Endothelial cell (in vitro differentiated cells): ENCODE measurements at regions not wholly inside any gene's neighbourhood (a gene's known extent, or its start where the extent isn't known, plus 50 kb on each side); places are given as distances from the start of the nearest gene placed in this dataset.

Source experiments
- DNase-seq: peaks from one replicate; pipeline ENCODE4 v3.0.0; 2021; ENCODE audit warnings: low spot score
- H3K27ac Mint-ChIP-seq: one replicate; pipeline ENCODE4 v1.8.0; 2021; ENCODE audit warnings: mixed read lengths, inconsistent platforms; ENCODE audit not compliant: unreplicated experiment
- H3K27me3 Mint-ChIP-seq: one replicate; pipeline ENCODE4 v1.8.0; 2021; ENCODE audit warnings: mild to moderate bottlenecking, moderate library complexity, mixed read lengths, inconsistent platforms; ENCODE audit not compliant: unreplicated experiment
- H3K36me3 Mint-ChIP-seq: one replicate; pipeline ENCODE4 v1.8.0; 2021; ENCODE audit warnings: mild to moderate bottlenecking, low read depth, mixed read lengths, inconsistent platforms; ENCODE audit not compliant: unreplicated experiment
- H3K4me1 Mint-ChIP-seq: one replicate; pipeline ENCODE4 v1.8.0; 2021; ENCODE audit warnings: mild to moderate bottlenecking, mixed read lengths, inconsistent platforms; ENCODE audit not compliant: unreplicated experiment
- H3K4me3 Mint-ChIP-seq: one replicate; pipeline ENCODE4 v1.8.0; 2021; ENCODE audit warnings: mild to moderate bottlenecking, mixed read lengths, inconsistent platforms; ENCODE audit not compliant: unreplicated experiment
- H3K9me3 Mint-ChIP-seq: one replicate; pipeline ENCODE4 v1.8.0; 2021; ENCODE audit warnings: mixed read lengths, inconsistent platforms; ENCODE audit not compliant: unreplicated experiment
- TF ChIP-seq, protein P1 (sequence below): fragments of 200-600 bp; sonication (generic); IDR thresholded peaks from one replicate; pipeline ENCODE4 v1.5.0; 2021; ENCODE audit warnings: antibody characterized with exemption; ENCODE audit not compliant: unreplicated experiment

DNA sequence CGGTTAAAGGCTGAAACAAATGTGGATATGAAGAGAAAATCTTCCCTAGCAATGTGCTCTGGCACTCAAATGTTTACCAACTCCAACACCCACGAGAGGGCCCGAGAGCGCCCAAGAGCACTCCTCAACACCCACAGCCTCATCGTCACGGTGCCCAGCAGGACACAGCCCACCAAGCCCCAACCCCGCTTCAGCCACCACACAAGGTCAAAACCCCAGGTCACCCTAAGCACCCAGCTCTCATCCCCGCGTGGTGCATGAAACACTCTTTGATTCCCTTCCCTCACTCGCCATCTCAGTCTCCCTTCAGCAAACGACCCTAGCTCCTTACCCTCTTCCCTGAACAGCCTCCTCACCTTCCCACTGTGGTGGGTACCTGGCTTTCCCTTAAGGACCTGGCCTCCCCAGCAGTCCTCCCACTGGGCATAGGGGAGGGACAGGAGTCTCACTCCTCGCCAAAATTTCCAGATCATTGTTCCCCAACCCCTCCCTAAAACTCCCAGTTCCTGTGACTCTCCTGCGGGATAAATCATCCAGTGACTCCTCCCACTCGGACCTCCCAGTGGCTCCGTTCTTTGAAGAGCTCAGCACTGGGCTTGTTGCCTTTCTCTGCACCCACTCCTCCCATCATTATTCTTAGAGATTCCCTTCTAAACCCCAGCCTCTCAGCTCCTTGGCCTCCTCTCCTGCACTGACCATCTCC is 170.4 kb upstream of the SYT6 start:
- Mint-ChIP-seq H3K9me3 (peaks cover 3% of the 10 kb centered on the region), H3K4me1 (no peaks in the 10 kb centered on the region), H3K4me3 (no peak overlapping the region), H3K36me3 (peaks cover 4% of the 10 kb centered on the region), H3K27me3 (peaks cover 1% of the 10 kb centered on the region), H3K27ac (no peak overlapping the region)
- DNase-seq: no peak
- TF ChIP-seq, protein P1, sequence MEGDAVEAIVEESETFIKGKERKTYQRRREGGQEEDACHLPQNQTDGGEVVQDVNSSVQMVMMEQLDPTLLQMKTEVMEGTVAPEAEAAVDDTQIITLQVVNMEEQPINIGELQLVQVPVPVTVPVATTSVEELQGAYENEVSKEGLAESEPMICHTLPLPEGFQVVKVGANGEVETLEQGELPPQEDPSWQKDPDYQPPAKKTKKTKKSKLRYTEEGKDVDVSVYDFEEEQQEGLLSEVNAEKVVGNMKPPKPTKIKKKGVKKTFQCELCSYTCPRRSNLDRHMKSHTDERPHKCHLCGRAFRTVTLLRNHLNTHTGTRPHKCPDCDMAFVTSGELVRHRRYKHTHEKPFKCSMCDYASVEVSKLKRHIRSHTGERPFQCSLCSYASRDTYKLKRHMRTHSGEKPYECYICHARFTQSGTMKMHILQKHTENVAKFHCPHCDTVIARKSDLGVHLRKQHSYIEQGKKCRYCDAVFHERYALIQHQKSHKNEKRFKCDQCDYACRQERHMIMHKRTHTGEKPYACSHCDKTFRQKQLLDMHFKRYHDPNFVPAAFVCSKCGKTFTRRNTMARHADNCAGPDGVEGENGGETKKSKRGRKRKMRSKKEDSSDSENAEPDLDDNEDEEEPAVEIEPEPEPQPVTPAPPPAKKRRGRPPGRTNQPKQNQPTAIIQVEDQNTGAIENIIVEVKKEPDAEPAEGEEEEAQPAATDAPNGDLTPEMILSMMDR: no peak

DNA sequence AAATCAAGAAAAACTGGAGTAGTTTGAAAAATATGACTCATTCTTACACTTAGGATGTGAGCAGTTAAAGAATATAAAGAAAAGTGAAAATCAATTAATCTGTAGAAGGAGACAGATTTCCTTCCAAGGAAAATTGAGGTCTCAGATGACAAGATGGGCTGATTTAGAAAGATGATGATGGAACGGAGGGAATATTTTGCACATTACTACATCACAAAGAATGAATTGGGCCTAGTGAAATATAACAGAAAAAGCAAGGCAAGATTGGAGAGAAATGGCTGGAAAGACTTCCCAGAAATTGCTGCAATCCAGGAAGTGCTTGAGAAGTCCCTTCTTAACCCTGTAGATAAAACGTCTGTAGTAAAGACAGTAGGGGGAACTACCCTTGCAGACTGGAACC is 169.1 kb upstream of the SYT6 start:
- Mint-ChIP-seq H3K4me1 (no peaks in the 10 kb centered on the region), H3K4me3 (no peak overlapping the region), H3K36me3 (peaks cover 4% of the 10 kb centered on the region), H3K27ac (no peak overlapping the region), H3K27me3 (no peaks in the 10 kb centered on the region), H3K9me3 (peaks cover 3% of the 10 kb centered on the region)
- TF ChIP-seq, protein P1: no peak
- no peak for DNase-seq

DNA sequence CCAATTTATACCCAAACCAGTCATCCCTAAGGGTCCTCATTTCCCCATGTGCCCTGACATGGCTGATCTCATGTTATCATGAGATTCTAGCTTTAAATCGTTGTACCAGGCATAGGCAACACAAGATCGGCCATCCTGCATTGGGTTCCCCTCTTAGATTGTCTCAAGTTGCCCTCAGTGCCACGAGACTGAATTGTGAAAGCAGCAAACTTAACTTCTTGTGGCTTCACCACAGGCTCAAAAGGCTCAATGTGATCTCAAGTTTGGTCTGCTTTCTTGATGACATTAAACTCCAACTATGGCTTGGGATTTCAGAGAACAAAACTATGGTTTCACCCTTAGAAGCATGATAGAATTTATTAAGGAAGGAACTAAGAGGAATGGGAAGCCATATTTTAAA is 168.5 kb upstream of the SYT6 start:
- Mint-ChIP-seq H3K27me3 (no peaks in the 10 kb centered on the region), H3K9me3 (peaks cover 3% of the 10 kb centered on the region), H3K4me3 (no peak overlapping the region), H3K4me1 (no peaks in the 10 kb centered on the region), H3K27ac (no peak overlapping the region), H3K36me3 (peaks cover 4% of the 10 kb centered on the region)
- no peak for DNase-seq
- TF ChIP-seq, protein P1: no peak

DNA sequence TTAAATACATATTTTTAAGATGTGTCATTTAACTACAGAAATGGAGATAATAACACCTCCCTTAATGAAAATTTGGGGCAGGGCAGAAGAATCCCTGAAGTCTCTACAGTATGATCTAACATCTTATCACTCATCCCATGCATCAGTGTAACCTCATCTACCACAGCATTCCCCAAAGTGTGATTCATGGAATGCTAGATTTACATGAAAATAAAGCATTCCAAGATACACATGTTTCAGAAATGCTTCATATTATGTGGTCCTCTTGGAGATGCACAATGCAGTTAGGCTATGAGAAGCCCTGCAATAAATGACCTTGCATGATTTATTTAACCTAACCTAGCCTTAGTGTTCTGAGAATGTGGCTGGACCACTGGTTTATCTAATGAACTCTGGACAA is 166.9 kb upstream of the SYT6 start:
- Mint-ChIP-seq H3K4me1 (no peaks in the 10 kb centered on the region), H3K27me3 (no peaks in the 10 kb centered on the region), H3K9me3 (no peaks in the 10 kb centered on the region), H3K4me3 (no peak overlapping the region), H3K27ac (no peak overlapping the region), H3K36me3 (no peaks in the 10 kb centered on the region)
- DNase-seq: no peak
- TF ChIP-seq, protein P1: no peak

DNA sequence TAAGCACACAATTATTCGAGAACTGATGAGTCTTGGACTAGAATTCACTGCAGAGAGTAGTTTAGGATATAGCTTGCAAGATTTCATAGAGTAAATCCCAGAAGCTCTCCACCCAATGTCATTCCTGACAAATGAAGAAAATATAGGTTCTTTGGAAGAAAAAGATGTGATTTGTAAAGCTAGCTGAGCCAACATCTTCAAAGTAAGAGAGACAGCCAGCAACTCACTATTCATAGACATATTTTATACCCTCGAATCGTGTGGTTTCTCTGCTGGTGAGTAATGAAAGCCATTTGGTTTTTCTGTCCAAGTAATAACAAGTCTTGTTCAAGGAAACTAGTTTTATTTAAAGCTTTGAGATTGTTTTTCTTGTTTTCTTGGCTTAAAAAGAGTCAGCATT is 165.7 kb upstream of the SYT6 start:
- Mint-ChIP-seq H3K27me3 (no peaks in the 10 kb centered on the region), H3K9me3 (no peaks in the 10 kb centered on the region), H3K27ac (no peak overlapping the region), H3K36me3 (no peaks in the 10 kb centered on the region), H3K4me1 (no peaks in the 10 kb centered on the region), H3K4me3 (no peak overlapping the region)
- DNase-seq: no peak
- TF ChIP-seq, protein P1: no peak
